ENCODE measurements at regions not wholly inside any gene's neighbourhood (a gene's known extent, or its start where the extent isn't known, plus 50 kb on each side); places are given as distances from the start of the nearest gene placed in this dataset.

DNA sequence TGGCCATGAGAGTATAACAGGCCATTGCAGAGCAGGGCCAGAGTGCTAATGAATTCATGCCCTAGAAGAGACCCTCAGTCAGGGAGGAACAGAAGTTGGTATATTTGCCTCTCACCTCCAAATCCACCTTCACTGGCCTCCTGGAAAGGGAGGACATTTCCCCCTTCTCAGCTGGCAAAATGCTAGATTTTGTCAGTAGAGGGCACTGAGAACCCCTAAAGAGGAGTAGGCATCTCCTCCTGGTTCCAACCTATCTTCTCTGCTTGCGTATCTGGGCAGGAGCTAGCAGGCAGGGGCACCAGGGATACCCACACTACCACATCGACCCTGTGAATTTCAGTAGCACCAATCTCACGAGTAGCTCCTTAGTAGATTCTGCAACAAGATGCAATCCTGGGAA lies 79.8 kb upstream of the GHITM start:
- DNase-seq (ENCODE audit: low read depth, low spot score) = no peak
- POLR2A ChIA-PET = no interaction called here
- H3K4me3 ChIP-seq (ENCODE audit: low read depth, low read length) = no peak overlapping the region
- no peaks in the 10 kb centered on the region for H3K27me3 ChIP-seq (ENCODE audit: control insufficient read depth, insufficient read depth, low read length)
- TF ChIP-seq, protein P1, sequence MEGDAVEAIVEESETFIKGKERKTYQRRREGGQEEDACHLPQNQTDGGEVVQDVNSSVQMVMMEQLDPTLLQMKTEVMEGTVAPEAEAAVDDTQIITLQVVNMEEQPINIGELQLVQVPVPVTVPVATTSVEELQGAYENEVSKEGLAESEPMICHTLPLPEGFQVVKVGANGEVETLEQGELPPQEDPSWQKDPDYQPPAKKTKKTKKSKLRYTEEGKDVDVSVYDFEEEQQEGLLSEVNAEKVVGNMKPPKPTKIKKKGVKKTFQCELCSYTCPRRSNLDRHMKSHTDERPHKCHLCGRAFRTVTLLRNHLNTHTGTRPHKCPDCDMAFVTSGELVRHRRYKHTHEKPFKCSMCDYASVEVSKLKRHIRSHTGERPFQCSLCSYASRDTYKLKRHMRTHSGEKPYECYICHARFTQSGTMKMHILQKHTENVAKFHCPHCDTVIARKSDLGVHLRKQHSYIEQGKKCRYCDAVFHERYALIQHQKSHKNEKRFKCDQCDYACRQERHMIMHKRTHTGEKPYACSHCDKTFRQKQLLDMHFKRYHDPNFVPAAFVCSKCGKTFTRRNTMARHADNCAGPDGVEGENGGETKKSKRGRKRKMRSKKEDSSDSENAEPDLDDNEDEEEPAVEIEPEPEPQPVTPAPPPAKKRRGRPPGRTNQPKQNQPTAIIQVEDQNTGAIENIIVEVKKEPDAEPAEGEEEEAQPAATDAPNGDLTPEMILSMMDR (IDR thresholded peaks at IDR 0.05; ENCODE audit: low read depth, low read length) = peak; percentile 12; the same call in 1 of the 2 replicates
- H3K27ac ChIP-seq (ENCODE audit: low read depth, low read length) = no peak overlapping the region
- H3K9me3 ChIP-seq (ENCODE audit: control insufficient read depth, insufficient read depth, low read length) = no peaks in the 10 kb centered on the region; the same call in 1 of the 2 replicates
- CTCF ChIA-PET = interaction anchor here (1.3 to 3.5 kb wide), 2 partner anchors 17 to 38 kb away, joined by 5 to 16 read pairs; no protein-coding TSS in a partner anchor

DNA sequence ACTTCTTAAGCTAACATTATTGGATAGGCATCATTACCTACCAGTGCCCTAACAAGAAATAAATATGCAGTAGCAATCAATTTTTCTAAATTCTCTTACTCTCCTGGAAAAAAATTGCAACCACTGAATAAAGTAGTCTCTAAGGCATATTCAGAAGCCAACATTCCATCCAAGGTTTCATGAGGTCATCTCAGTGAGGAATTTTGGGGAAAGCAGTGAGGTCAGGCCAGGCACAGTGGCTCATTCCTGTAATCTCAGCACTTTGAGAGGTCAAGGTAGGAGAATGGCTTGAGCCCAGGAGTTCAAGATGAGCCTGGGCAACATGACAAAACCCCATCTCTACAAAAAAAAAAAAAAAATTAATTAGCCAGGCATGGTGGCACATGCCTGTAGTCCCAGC lies 75.9 kb upstream of the GHITM start:
- H3K9me3 ChIP-seq (ENCODE audit: control insufficient read depth, insufficient read depth, low read length) = no peaks in the 10 kb centered on the region; the same call in 1 of the 2 replicates

DNA sequence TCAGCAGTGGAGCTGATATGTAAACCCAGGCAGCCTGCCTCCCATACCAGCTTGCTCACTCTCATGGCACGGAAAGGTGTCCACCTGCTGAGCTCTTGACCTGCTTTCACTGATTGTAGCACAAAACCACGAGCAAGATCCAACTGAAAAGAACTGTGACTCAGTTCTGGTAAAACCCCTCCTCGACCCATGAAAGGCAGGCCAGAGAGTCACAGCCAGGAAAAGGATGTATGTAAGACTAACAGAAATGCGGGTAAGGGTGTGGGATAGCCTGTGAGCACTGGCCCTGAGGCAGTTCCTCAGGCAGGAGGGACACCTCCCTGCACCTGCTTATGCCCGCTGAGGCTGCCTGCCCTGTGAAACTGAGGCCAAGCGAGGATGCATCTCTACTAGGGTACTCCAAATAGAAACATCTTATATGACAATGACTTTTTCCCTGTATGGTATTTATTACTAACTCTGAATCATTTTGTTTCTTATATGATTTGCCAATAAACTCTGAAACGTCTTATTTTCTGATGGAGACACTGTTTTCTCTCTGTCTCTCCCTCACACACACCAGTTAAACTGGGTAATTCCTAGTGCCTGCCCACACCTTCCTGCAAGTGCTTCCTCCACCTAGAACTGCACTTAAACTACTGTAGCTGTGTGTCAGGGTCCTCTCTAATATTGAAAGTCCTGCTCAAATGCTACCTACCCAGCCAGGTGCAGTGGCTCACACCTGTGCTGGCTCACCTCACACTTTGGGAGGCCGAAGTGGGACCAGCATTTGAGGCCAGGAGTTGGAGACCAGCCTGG lies 73.3 kb upstream of the GHITM start:
- Histone ChIP-seq H3K4me3 (ENCODE audit: low read depth, low read length) (no peak overlapping the region), H3K27ac (ENCODE audit: low read depth, low read length) (no peak overlapping the region), H3K27me3 (ENCODE audit: control insufficient read depth, insufficient read depth, low read length) (no peaks in the 10 kb centered on the region), H3K9me3 (ENCODE audit: control insufficient read depth, insufficient read depth, low read length) (no peaks in the 10 kb centered on the region; the same call in 1 of the 2 replicates)
- DNase-seq (ENCODE audit: low read depth, low spot score) = no peak
- ChIA-PET CTCF (no interaction called here), POLR2A (no interaction called here)
- TF ChIP-seq, protein P1 (IDR thresholded peaks at IDR 0.05; ENCODE audit: low read depth, low read length) = no peak

More for the DNA sequence above, 75.9 kb upstream of the GHITM start:
- Histone ChIP-seq H3K27me3 (ENCODE audit: control insufficient read depth, insufficient read depth, low read length) (no peaks in the 10 kb centered on the region), H3K27ac (ENCODE audit: low read depth, low read length) (no peak overlapping the region), H3K4me3 (ENCODE audit: low read depth, low read length) (no peak overlapping the region)
- TF ChIP-seq, protein P1 (IDR thresholded peaks at IDR 0.05; ENCODE audit: low read depth, low read length) = no peak
- ChIA-PET POLR2A (no interaction called here), CTCF (no interaction called here)
- no peak for DNase-seq (ENCODE audit: low read depth, low spot score)

DNA sequence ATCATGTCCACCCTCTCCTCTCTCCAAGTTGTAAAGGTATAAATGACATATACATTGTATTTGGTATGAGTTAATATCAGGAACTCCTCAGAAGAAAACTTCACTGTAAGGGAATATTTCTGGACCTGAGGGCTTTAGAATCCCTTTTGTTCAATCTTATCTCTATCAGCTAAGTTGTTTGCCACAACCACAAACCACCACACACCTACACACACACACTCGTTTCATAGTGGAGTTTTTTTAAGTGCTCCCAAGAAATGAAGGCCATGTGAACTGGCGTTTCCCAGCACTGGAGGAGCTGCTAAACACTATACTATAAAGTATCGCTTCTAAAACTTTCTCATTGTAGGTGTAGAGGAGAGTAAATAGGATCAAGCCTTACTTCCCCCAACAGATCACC lies 64.8 kb upstream of the GHITM start:
- Histone ChIP-seq H3K4me3 (ENCODE audit: low read depth, low read length) (no peak overlapping the region), H3K9me3 (ENCODE audit: control insufficient read depth, insufficient read depth, low read length) (no peaks in the 10 kb centered on the region), H3K27ac (ENCODE audit: low read depth, low read length) (no peak overlapping the region), H3K27me3 (ENCODE audit: control insufficient read depth, insufficient read depth, low read length) (no peaks in the 10 kb centered on the region)
- ChIA-PET CTCF (interaction anchor here (0.5 to 2.3 kb wide), 2 partner anchors 22 to 1300 kb away, joined by 3 to 9 read pairs; no protein-coding TSS in a partner anchor), POLR2A (no interaction called here)
- TF ChIP-seq, protein P1 (IDR thresholded peaks at IDR 0.05; ENCODE audit: low read depth, low read length) = no peak
- no peak for DNase-seq (ENCODE audit: low read depth, low spot score)
